Esophagus squamous epithelium (tissue), 5 donors: ENCODE measurements at regions not wholly inside any gene's neighbourhood (a gene's known extent, or its start where the extent isn't known, plus 50 kb on each side); places are given as distances from the start of the nearest gene placed in this dataset.
"Not testable (repeated sequence)": the region's sequence is repeated elsewhere in the genome, so short reads cannot be mapped to it uniquely, and the experiment has no call there.

Experiments
- DNase-seq: peaks from one replicate; lab custom pipeline; 2025; lab: John Stamatoyannopoulos, UW
- H3K27ac ChIP-seq, 4 donors: fragments of 200-600 bp; sonication (generic); one replicate each; pipeline ENCODE4 v1.5.1; 2016 to 2019; ENCODE audit warnings: mild to moderate bottlenecking in 1 of 4
- H3K27me3 ChIP-seq, 4 donors: fragments of 200-600 bp; sonication (generic); 1 replicate in 3 of 4; 2 replicates in 1 of 4; pipeline versions ENCODE4 v1.5.1 to v1.6.0; 2017 to 2021; ENCODE audit warnings: antibody characterized with exemption in 1 of 4
- H3K36me3 ChIP-seq, 3 donors: fragments of 200-600 bp; sonication (generic); one replicate each; pipeline ENCODE4 v1.5.1; 2016 to 2019
- H3K4me1 ChIP-seq, 3 donors: fragments of 200-600 bp; sonication (generic); one replicate each; pipeline ENCODE4 v1.5.1; 2017 to 2019
- H3K4me3 ChIP-seq, 4 donors: fragments of 200-600 bp; sonication (generic); 1 replicate in 3 of 4; 2 replicates in 1 of 4; pipeline ENCODE4 v1.5.1; 2016 to 2019; ENCODE audit warnings: mild to moderate bottlenecking in 2 of 4, moderate library complexity in 1 of 4
- H3K9me3 ChIP-seq, 3 donors: fragments of 200-600 bp; sonication (generic); one replicate each; pipeline ENCODE4 v1.5.1; 2016 to 2019
- POLR2A ChIP-seq, 4 donors: fragments of 450-650 bp; IDR thresholded peaks; one replicate each; pipeline ENCODE4 v1.6.1; 2017; ENCODE audit warnings: antibody characterized with exemption in 4 of 4, mild to moderate bottlenecking in 4 of 4, moderate library complexity in 3 of 4
- WGBS, 2 donors: methylation state at CpG; one replicate each; pipeline ENCODE4 v1.1.5; 2018; 5-methylcytosine and 5-hydroxymethylcytosine counted together
- intact Hi-C: fragments of 100-400 bp; cut with DNase I; formaldehyde crosslinking; loops from one replicate; pipeline ENCODE4 v1.15.0; 2022
- TF ChIP-seq, protein P1 (sequence below), 6 experiments: fragments of 450-650 bp in 4 of 6; fragments of 200-600 bp in 2 of 6; sonication (generic) in 2 of 6; IDR thresholded peaks; one replicate each; pipeline ENCODE4 v1.5.1; 2016 to 2019; ENCODE audit warnings: antibody characterized with exemption in 6 of 6, mild to moderate bottlenecking in 4 of 6, moderate library complexity in 4 of 6
- donor health status: DM: yes; HTN: yes; CAD: no.

DNA sequence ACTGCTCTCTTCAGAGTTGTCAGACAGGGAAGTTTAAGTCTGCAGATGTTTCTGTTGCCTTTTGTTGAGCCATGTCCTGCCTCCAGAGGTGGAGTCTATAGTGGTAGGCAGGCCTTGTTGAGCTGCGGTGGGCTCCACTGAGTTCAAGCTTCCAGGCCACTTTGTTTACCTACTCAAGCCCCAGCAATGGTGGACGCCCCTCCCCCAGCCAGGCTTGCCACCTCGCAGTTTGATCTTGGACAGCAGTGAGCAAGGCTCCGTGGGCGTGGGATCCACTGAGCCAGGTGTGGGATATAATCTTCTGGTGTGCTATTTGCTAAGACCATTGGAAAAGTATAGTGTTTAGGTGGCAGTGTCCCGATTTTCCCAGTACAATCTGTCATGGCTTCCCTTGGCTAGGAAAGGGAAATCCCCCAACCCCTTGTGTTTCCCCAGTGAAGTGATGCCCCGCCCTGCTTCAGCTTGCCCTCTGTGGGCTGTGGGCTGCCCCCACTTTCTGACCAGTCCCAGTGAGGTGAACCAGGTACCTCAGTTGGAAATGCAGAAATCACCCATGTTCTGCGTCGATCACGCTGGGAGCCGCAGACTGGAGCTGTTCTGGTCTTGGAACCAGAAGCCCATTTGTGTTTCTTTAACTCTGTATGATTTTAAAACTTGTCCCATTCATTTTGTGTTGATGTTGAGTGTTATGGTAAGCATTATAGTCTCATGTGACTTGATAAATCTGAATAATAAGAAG is 89.2 kb upstream of the CALCR start:
- no peak for DNase-seq
- no peak for TF ChIP-seq POLR2A (IDR thresholded peaks at IDR 0.05)
- TF ChIP-seq, protein P1, sequence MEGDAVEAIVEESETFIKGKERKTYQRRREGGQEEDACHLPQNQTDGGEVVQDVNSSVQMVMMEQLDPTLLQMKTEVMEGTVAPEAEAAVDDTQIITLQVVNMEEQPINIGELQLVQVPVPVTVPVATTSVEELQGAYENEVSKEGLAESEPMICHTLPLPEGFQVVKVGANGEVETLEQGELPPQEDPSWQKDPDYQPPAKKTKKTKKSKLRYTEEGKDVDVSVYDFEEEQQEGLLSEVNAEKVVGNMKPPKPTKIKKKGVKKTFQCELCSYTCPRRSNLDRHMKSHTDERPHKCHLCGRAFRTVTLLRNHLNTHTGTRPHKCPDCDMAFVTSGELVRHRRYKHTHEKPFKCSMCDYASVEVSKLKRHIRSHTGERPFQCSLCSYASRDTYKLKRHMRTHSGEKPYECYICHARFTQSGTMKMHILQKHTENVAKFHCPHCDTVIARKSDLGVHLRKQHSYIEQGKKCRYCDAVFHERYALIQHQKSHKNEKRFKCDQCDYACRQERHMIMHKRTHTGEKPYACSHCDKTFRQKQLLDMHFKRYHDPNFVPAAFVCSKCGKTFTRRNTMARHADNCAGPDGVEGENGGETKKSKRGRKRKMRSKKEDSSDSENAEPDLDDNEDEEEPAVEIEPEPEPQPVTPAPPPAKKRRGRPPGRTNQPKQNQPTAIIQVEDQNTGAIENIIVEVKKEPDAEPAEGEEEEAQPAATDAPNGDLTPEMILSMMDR (IDR thresholded peaks at IDR 0.05): no peak
- no peak overlapping the region for H3K4me3 ChIP-seq

GRCh38 chr7:93658163-93658562 is 83.6 kb upstream of the CALCR start:
- intact Hi-C loops, H3K9me3 ChIP-seq, H3K4me3 ChIP-seq, H3K36me3 ChIP-seq, H3K27me3 ChIP-seq, H3K4me1 ChIP-seq, H3K27ac ChIP-seq, DNase-seq: not testable (repeated sequence)
- WGBS, 2 donors: 83 to 89% methylated on average over 3 of the region's 3 CpGs

More for the DNA sequence above, 89.2 kb upstream of the CALCR start:
- no peaks in the 10 kb centered on the region for H3K9me3 ChIP-seq
- no peaks in the 10 kb centered on the region for H3K27me3 ChIP-seq
- H3K36me3 ChIP-seq: no peaks in the 10 kb centered on the region
- intact Hi-C loops: no loop called here
- H3K4me1 ChIP-seq: no peaks in the 10 kb centered on the region
- H3K27ac ChIP-seq: no peak overlapping the region
- WGBS, 2 donors: 83 to 100% methylated on average over 5 to 8 of the region's 11 CpGs

GRCh38 chr7:93651603-93652159 is 77.2 kb upstream of the CALCR start:
- Histone ChIP-seq H3K27me3 (no peaks in the 10 kb centered on the region), H3K27ac (no peak overlapping the region), H3K4me3 (no peak overlapping the region), H3K4me1 (no peaks in the 10 kb centered on the region), H3K36me3 (no peaks in the 10 kb centered on the region), H3K9me3 (no peaks in the 10 kb centered on the region)
- WGBS, 2 donors: 67 to 79% methylated on average over 1 of the region's 1 CpG
- intact Hi-C loops: no loop called here
- TF ChIP-seq POLR2A (IDR thresholded peaks at IDR 0.05): no peak
- no peak for DNase-seq

GRCh38 chr7:93646538-93646937 is 72.0 kb upstream of the CALCR start:
- intact Hi-C loops: no loop called here

DNA sequence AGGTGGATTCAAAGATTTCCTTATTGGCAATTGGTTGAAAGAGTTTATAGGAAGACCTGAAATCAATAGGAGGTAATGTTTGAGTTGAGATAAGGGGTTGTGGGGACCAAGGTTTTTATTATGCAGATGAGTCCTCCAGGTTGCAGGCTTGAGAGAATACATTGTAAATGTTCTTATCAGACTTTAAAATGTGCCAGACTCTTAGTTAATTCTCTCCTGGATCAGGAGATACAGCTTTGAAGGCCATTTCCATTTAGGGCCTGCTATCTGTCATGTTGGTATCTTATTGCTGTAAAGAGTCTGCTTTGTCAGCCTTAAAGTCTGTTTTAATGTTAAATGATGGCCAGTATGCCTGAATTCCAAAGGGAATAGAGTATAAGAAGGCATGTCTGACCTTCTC is 61.8 kb upstream of the CALCR start:
- no peak for DNase-seq
- Histone ChIP-seq H3K27me3 (no peaks in the 10 kb centered on the region), H3K4me3 (no peak overlapping the region), H3K36me3 (no peaks in the 10 kb centered on the region), H3K4me1 (no peaks in the 10 kb centered on the region), H3K9me3 (no peaks in the 10 kb centered on the region), H3K27ac (no peak overlapping the region)
- intact Hi-C loops: no loop called here
- TF ChIP-seq, protein P1 (IDR thresholded peaks at IDR 0.05): no peak
- TF ChIP-seq POLR2A (IDR thresholded peaks at IDR 0.05): no peak

More at GRCh38 chr7:93646538-93646937, 72.0 kb upstream of the CALCR start:
- TF ChIP-seq, protein P1 (IDR thresholded peaks at IDR 0.05): no peak
- no peak for TF ChIP-seq POLR2A (IDR thresholded peaks at IDR 0.05)
- Histone ChIP-seq H3K36me3 (no peaks in the 10 kb centered on the region), H3K9me3 (no peaks in the 10 kb centered on the region), H3K27ac (no peak overlapping the region), H3K27me3 (no peaks in the 10 kb centered on the region), H3K4me3 (no peak overlapping the region), H3K4me1 (no peaks in the 10 kb centered on the region)
- no peak for DNase-seq
- WGBS, 2 donors: 85% methylated on average over 1 of the region's 1 CpG; no CpG with 5 or more reads in 1 of the 2 donors

- intact Hi-C loops: no loop called here
- Histone ChIP-seq H3K4me3 (no peak overlapping the region), H3K27ac (no peak overlapping the region), H3K36me3 (no peaks in the 10 kb centered on the region), H3K27me3 (no peaks in the 10 kb centered on the region), H3K4me1 (no peaks in the 10 kb centered on the region), H3K9me3 (no peaks in the 10 kb centered on the region)
- no peak for DNase-seq
- WGBS, 2 donors: 71 to 73% methylated on average over 1 of the region's 1 CpG
- TF ChIP-seq POLR2A (IDR thresholded peaks at IDR 0.05): no peak
- TF ChIP-seq, protein P1 (IDR thresholded peaks at IDR 0.05): no peak
Measured at GRCh38 chr7:93632371-93632770, 57.8 kb upstream of the CALCR start.
